HL-60 (cell line): ENCODE measurements at regions not wholly inside any gene's neighbourhood (a gene's known extent, or its start where the extent isn't known, plus 50 kb on each side); places are given as distances from the start of the nearest gene placed in this dataset.
A peak's percentile ranks its signal among the peaks of the same experiment; 100 is the strongest.

Experiments used
- DNase-seq, 2 experiments: peaks; one replicate each; pipeline ENCODE4 v3.0.0-alpha.2; 2010 to 2020; ENCODE audit warnings: low read depth in 1 of 2, low spot score in 1 of 2
- H3K27ac ChIP-seq: fragments of 250-450 bp; sonication (Bioruptor Pico); replicated peaks from 2 replicates; pipeline ENCODE4 v1.5.1; 2020; ENCODE audit warnings: mild to moderate bottlenecking, moderate library complexity
- H3K27me3 ChIP-seq: fragments of 250-450 bp; sonication (Bioruptor Pico); 2 replicates; pipeline ENCODE4 v1.5.1; 2021; ENCODE audit warnings: mild to moderate bottlenecking, moderate library complexity; ENCODE audit not compliant: insufficient read depth, poor library complexity, severe bottlenecking
- H3K4me3 ChIP-seq: replicated peaks from 2 replicates; pipeline ENCODE4 v1.5.1; 2011; ENCODE audit warnings: mild to moderate bottlenecking, control low read depth, low read length; ENCODE audit not compliant: insufficient read depth
- CTCF ChIP-seq: IDR thresholded peaks from one replicate; pipeline ENCODE4 v1.5.1; 2011; ENCODE audit warnings: low read length, control low read depth, inconsistent platforms; ENCODE audit not compliant: insufficient read depth
- GABPA ChIP-seq: IDR thresholded peaks from 2 replicates; pipeline ENCODE4 v1.6.1; 2012; ENCODE audit warnings: low read depth
- POLR2AphosphoS5 ChIP-seq: IDR thresholded peaks from 2 replicates; pipeline ENCODE4 v1.6.1; 2012; ENCODE audit warnings: low read depth
- REST ChIP-seq: IDR thresholded peaks from 2 replicates; pipeline ENCODE4 v1.6.1; 2012; ENCODE audit warnings: low read depth; ENCODE audit not compliant: insufficient replicate concordance
- SPI1 ChIP-seq: IDR thresholded peaks from 2 replicates; pipeline ENCODE4 v1.6.1; 2012; ENCODE audit warnings: low read depth, mild to moderate bottlenecking, borderline replicate concordance

- Histone ChIP-seq H3K27ac (no peak overlapping the region), H3K4me3 (no peak overlapping the region), H3K27me3 (no peaks in the 10 kb centered on the region)
- no peak for TF ChIP-seq POLR2AphosphoS5
- DNase-seq, result no peak
These were observed 160.9 kb upstream of the TOX3 start for GRCh38 chr16:52707676-52708337.

- Histone ChIP-seq H3K27ac (no peak overlapping the region), H3K4me3 (no peak overlapping the region), H3K27me3 (no peaks in the 10 kb centered on the region)
- DNase-seq, result no peak
- TF ChIP-seq SPI1 (peak; percentile 18; the same call in 1 of the 2 replicates), REST (no peak)
These were observed 158.2 kb upstream of the TOX3 start for GRCh38 chr16:52705122-52705521.

GRCh38 chr16:52697971-52698370, 151.0 kb upstream of the TOX3 start:
- DNase-seq, result no peak
- Histone ChIP-seq H3K4me3 (no peak overlapping the region), H3K27ac (no peak overlapping the region), H3K27me3 (no peaks in the 10 kb centered on the region)
- TF ChIP-seq SPI1 (no peak), CTCF (no peak), REST (no peak), GABPA (no peak)

DNA sequence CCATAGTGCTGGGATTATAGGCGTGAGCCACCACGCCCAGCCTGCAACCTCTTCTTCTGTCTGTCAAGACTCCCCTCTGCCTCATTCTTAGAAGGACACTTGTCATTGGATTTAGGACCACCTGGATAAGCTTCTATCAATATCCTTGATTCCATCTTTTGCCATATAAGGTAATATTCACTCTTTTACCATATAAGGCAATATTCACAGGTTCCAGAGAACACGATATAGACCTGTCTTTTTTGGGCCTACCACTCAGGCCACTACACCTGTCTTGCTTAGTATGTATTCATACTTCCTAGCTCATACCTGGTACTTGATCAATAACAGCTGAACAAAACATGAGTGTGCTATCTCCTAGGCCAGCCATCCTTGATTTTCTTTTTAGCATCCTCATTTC, 149.2 kb upstream of the TOX3 start:
- TF ChIP-seq SPI1 (no peak), REST (no peak), CTCF (no peak), GABPA (no peak), POLR2AphosphoS5 (no peak)
- no peak overlapping the region for H3K4me3 ChIP-seq
- H3K27me3 ChIP-seq, result no peaks in the 10 kb centered on the region
- no peak overlapping the region for H3K27ac ChIP-seq
- DNase-seq, result no peak
